Fibroblast of lung (primary cell): ENCODE measurements at regions not wholly inside any gene's neighbourhood (a gene's known extent, or its start where the extent isn't known, plus 50 kb on each side); places are given as distances from the start of the nearest gene placed in this dataset.

ENCODE experiments used
- DNase-seq, 2 donors: peaks; one replicate each; pipeline versions ENCODE4 v3.0.0 to v3.0.0-alpha.2; 2010; ENCODE audit warnings: low read depth in 2 of 2
- H2AFZ ChIP-seq: 2 replicates; pipeline ENCODE4 v1.5.1; 2012; ENCODE audit warnings: low read length, control low read depth, inconsistent platforms
- H3K27ac ChIP-seq: 2 replicates; pipeline ENCODE4 v1.5.1; 2011; ENCODE audit warnings: low read length, control low read depth; ENCODE audit not compliant: insufficient read depth
- H3K27me3 ChIP-seq: 2 replicates; pipeline ENCODE4 v1.5.1; 2011; ENCODE audit warnings: mild to moderate bottlenecking, low read length; ENCODE audit not compliant: control insufficient read depth, insufficient read depth
- H3K36me3 ChIP-seq: 2 replicates; pipeline ENCODE4 v1.5.1; 2011; ENCODE audit warnings: low read length; ENCODE audit not compliant: control insufficient read depth, insufficient read depth
- H3K4me1 ChIP-seq: 2 replicates; pipeline ENCODE4 v1.5.1; 2011; ENCODE audit warnings: low read length; ENCODE audit not compliant: control insufficient read depth, insufficient read depth; ENCODE audit errors: extremely low read depth
- H3K4me2 ChIP-seq: 2 replicates; pipeline ENCODE4 v1.5.1; 2011; ENCODE audit warnings: low read length, control low read depth; ENCODE audit not compliant: insufficient read depth; ENCODE audit errors: extremely low read depth
- H3K4me3 ChIP-seq, 4 experiments: fragments of 200-600 bp in 1 of 4; sonication (generic) in 1 of 4; replicated peaks in 1 of 4; 2 replicates each; pipeline ENCODE4 v1.5.1; 2011 to 2016; ENCODE audit warnings: low read length in 4 of 4, low read depth in 3 of 4, mild to moderate bottlenecking in 3 of 4, control low read depth in 2 of 4, inconsistent platforms in 1 of 4, mixed read lengths in 1 of 4; ENCODE audit not compliant: insufficient read depth in 1 of 4; ENCODE audit errors: control extremely low read depth in 1 of 4
- H3K79me2 ChIP-seq: 2 replicates; pipeline ENCODE4 v1.5.1; 2012; ENCODE audit warnings: mild to moderate bottlenecking, low read length, inconsistent platforms; ENCODE audit not compliant: control insufficient read depth, insufficient read depth
- H3K9ac ChIP-seq: 2 replicates; pipeline ENCODE4 v1.5.1; 2011; ENCODE audit warnings: mild to moderate bottlenecking, low read length, control low read depth; ENCODE audit not compliant: insufficient read depth
- H3K9me3 ChIP-seq: 2 replicates; pipeline ENCODE4 v1.5.1; 2012; ENCODE audit warnings: low read depth, low read length; ENCODE audit not compliant: control insufficient read depth, insufficient read depth
- H4K20me1 ChIP-seq: 2 replicates; pipeline ENCODE4 v1.5.1; 2011; ENCODE audit warnings: low read length; ENCODE audit not compliant: control insufficient read depth, insufficient read depth; ENCODE audit errors: extremely low read depth
- EZH2 ChIP-seq: IDR thresholded peaks from 2 replicates; pipeline ENCODE4 v1.5.1; 2012; ENCODE audit warnings: low read length, control low read depth, mild to moderate bottlenecking; ENCODE audit errors: missing control alignments
- TF ChIP-seq, protein P1 (sequence below), 2 donors: IDR thresholded peaks in 1 of 2; conservative IDR thresholded peaks in 1 of 2; 1 replicate in 1 of 2; 2 replicates in 1 of 2; pipeline ENCODE4 v1.5.1; 2011 to 2012; ENCODE audit warnings: low read length in 2 of 2, control low read depth in 1 of 2, inconsistent platforms in 1 of 2, low read depth in 1 of 2, mild to moderate bottlenecking in 1 of 2

DNA sequence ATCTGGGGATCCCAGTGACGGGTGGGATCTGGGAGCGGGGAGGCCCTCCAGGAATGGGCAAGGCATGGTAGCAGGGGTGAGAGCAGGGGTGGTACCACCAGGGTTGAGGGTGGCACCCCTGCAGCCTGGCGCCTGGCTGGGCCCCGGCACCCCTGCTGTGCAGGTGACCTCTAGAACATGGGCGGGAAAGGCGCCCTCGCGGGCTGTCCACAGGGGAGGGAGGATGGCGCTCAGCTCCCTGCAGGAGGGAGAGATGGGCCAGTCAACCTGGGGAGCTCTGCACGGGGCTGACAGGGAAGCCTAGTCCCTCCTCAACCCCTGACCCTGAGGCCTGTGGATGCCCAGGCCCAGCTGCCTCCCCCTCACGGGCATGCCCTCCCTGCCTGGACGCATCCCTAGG lies 61.6 kb upstream of the SLCO4A1 start:
- Histone ChIP-seq H3K79me2 (no peaks in the 10 kb centered on the region), H3K4me2 (no peak overlapping the region), H3K36me3 (no peaks in the 10 kb centered on the region), H3K9ac (no peak overlapping the region), H3K27me3 (peaks cover 21% of the 10 kb centered on the region), H3K4me1 (no peaks in the 10 kb centered on the region), H3K9me3 (no peaks in the 10 kb centered on the region), H4K20me1 (no peaks in the 10 kb centered on the region), H3K27ac (no peak overlapping the region), H2AFZ (no peak overlapping the region), H3K4me3 (no peak overlapping the region)
- TF ChIP-seq EZH2, result peak; percentile 47
- TF ChIP-seq, protein P1, sequence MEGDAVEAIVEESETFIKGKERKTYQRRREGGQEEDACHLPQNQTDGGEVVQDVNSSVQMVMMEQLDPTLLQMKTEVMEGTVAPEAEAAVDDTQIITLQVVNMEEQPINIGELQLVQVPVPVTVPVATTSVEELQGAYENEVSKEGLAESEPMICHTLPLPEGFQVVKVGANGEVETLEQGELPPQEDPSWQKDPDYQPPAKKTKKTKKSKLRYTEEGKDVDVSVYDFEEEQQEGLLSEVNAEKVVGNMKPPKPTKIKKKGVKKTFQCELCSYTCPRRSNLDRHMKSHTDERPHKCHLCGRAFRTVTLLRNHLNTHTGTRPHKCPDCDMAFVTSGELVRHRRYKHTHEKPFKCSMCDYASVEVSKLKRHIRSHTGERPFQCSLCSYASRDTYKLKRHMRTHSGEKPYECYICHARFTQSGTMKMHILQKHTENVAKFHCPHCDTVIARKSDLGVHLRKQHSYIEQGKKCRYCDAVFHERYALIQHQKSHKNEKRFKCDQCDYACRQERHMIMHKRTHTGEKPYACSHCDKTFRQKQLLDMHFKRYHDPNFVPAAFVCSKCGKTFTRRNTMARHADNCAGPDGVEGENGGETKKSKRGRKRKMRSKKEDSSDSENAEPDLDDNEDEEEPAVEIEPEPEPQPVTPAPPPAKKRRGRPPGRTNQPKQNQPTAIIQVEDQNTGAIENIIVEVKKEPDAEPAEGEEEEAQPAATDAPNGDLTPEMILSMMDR (conservative IDR thresholded peaks at IDR 0.05 in 1 of 2, IDR thresholded peaks at IDR 0.05 in 1 of 2; ENCODE audit: low read depth in 1 of 2, low read length in 2 of 2), result no peak
- DNase-seq, result no peak

GRCh38 chr20:62581308-62581707 lies 61.0 kb upstream of the SLCO4A1 start:
- Histone ChIP-seq H2AFZ (no peak overlapping the region), H3K36me3 (no peaks in the 10 kb centered on the region), H3K4me3 (no peak overlapping the region), H3K9ac (no peak overlapping the region), H3K4me1 (no peaks in the 10 kb centered on the region), H3K9me3 (no peaks in the 10 kb centered on the region), H3K27me3 (peaks cover 21% of the 10 kb centered on the region), H4K20me1 (no peaks in the 10 kb centered on the region), H3K79me2 (no peaks in the 10 kb centered on the region), H3K4me2 (no peak overlapping the region), H3K27ac (no peak overlapping the region)
- DNase-seq, result no peak
- TF ChIP-seq, protein P1 (conservative IDR thresholded peaks at IDR 0.05 in 1 of 2, IDR thresholded peaks at IDR 0.05 in 1 of 2; ENCODE audit: low read depth in 1 of 2, low read length in 2 of 2), result no peak
- no peak for TF ChIP-seq EZH2

DNA sequence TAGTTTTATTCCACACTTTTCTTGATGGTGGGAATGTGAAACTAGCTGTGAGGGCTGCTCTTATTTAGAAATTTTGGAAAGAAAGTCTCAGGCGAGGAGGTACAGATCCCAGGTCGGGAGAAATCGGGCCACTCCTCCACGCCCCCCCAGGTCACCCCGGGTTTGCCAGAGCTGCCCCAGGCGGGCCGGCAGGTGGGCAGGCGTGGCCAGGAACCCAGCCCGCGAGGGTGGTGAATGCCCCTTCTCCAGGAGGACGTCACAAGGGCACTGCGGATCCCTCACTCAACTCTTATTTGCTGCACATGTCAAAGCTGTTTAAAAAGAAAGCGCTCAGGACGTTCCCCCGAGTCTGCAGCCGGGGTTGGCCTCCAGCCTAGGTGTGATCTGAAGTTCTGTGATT lies 60.5 kb upstream of the SLCO4A1 start:
- no peak for DNase-seq

More for the DNA sequence above, 60.5 kb upstream of the SLCO4A1 start:
- TF ChIP-seq EZH2, result peak; percentile 24
- TF ChIP-seq, protein P1 (conservative IDR thresholded peaks at IDR 0.05 in 1 of 2, IDR thresholded peaks at IDR 0.05 in 1 of 2; ENCODE audit: low read depth in 1 of 2, low read length in 2 of 2), result no peak
- Histone ChIP-seq H3K4me3 (no peak overlapping the region), H2AFZ (no peak overlapping the region), H3K27ac (no peak overlapping the region), H3K27me3 (peaks cover 21% of the 10 kb centered on the region), H3K4me2 (no peak overlapping the region), H4K20me1 (no peaks in the 10 kb centered on the region), H3K4me1 (no peaks in the 10 kb centered on the region), H3K36me3 (no peaks in the 10 kb centered on the region), H3K79me2 (no peaks in the 10 kb centered on the region), H3K9ac (no peak overlapping the region), H3K9me3 (no peaks in the 10 kb centered on the region)
